ENCODE measurements at regions not wholly inside any gene's neighbourhood (a gene's known extent, or its start where the extent isn't known, plus 50 kb on each side); places are given as distances from the start of the nearest gene placed in this dataset.

DNA sequence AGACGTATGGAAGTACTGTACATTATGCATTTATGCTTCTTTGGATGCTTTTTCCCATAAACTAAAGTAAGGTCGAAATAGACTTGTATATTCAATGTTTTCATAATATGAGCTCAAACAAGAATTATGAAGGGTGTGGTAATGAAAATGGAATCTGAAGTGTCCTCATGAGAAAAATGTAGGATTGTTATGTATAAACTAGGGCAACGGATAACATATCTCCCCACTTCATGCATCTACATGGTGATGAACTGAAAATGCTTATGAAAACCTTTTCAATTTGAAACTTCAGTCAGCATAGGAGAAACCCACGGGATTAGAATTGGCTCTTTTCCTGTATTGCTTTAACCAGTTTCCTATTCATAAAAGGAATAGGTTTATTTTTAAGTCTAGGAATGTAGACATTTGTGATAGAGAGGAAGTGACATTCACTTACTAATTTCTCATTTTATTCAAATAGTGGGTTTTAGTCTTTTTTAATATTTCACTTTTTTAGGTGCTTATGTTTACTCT lies 608.2 kb upstream of the GCFC2 start (continued):
- TF ChIP-seq, protein P1, sequence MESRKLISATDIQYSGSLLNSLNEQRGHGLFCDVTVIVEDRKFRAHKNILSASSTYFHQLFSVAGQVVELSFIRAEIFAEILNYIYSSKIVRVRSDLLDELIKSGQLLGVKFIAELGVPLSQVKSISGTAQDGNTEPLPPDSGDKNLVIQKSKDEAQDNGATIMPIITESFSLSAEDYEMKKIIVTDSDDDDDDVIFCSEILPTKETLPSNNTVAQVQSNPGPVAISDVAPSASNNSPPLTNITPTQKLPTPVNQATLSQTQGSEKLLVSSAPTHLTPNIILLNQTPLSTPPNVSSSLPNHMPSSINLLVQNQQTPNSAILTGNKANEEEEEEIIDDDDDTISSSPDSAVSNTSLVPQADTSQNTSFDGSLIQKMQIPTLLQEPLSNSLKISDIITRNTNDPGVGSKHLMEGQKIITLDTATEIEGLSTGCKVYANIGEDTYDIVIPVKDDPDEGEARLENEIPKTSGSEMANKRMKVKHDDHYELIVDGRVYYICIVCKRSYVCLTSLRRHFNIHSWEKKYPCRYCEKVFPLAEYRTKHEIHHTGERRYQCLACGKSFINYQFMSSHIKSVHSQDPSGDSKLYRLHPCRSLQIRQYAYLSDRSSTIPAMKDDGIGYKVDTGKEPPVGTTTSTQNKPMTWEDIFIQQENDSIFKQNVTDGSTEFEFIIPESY (IDR thresholded peaks at IDR 0.05; ENCODE audit: extremely low read depth, insufficient replicate concordance, low read length) = no peak
- TF ChIP-seq JUND (IDR thresholded peaks at IDR 0.05) = no peak
- TF ChIP-seq EGR1 (IDR thresholded peaks at IDR 0.05; ENCODE audit: low read depth) = no peak

GRCh38 chr2:76316691-76317090 lies 606.0 kb upstream of the GCFC2 start:
- no peak for ATAC-seq
- H2AFZ ChIP-seq (ENCODE audit: low read depth, low read length, poor library complexity, severe bottlenecking) = no peak overlapping the region
- ChIA-PET POLR2A (no interaction called here), RAD21 (ENCODE audit: low non-redundant PET in 1 of 2, low total read pairs in 2 of 2, uncharacterized antibody in 2 of 2, unreplicated experiment in 2 of 2) (no interaction called here), CTCF (no interaction called here)
- H3K9me2 ChIP-seq (ENCODE audit: insufficient read depth) = no peaks in the 10 kb centered on the region
- intact Hi-C loops (cut with micrococcal nuclease) = no loop called here
- no peak overlapping the region for H3K27ac ChIP-seq (ENCODE audit: low read depth, low read length)
- no TSS peak for BruUV-seq (replicated peaks)
- H3K36me3 ChIP-seq (ENCODE audit: control insufficient read depth in 1 of 2, insufficient read depth in 2 of 2, low read length in 2 of 2) = no peaks in the 10 kb centered on the region
- no peaks in the 10 kb centered on the region for H3K79me2 ChIP-seq (ENCODE audit: insufficient read depth, low read length)
- TF ChIP-seq FOSL1 (IDR thresholded peaks at IDR 0.05; ENCODE audit: low read depth) (no peak), POLR2A (IDR thresholded peaks at IDR 0.05; ENCODE audit: borderline replicate concordance, extremely low read depth, insufficient read depth, insufficient read length) (no peak), YY1 (IDR thresholded peaks at IDR 0.05; ENCODE audit: extremely low read depth, insufficient replicate concordance, low read depth, low read length) (no peak), EZH2phosphoT487 (IDR thresholded peaks at IDR 0.05; ENCODE audit: borderline replicate concordance) (no peak), CEBPB (IDR thresholded peaks at IDR 0.05; ENCODE audit: low read depth) (no peak), TCF7L2 (IDR thresholded peaks at IDR 0.05; ENCODE audit: borderline replicate concordance, extremely low read depth, insufficient read depth, insufficient read length) (no peak), MAX (IDR thresholded peaks at IDR 0.05) (no peak), POLR2AphosphoS5 (IDR thresholded peaks at IDR 0.05; ENCODE audit: low read depth, low read length) (no peak)
- peaks cover 0 to 7% of the 10 kb centered on the region in 2 experiments; a peak in 2 of 4 replicates for H3K9me3 ChIP-seq (ENCODE audit: control insufficient read depth in 1 of 2, insufficient read depth in 1 of 2, low read depth in 1 of 2, low read length in 2 of 2)
- H3K4me1 ChIP-seq (ENCODE audit: control insufficient read depth in 1 of 2, insufficient read depth in 2 of 2, low read length in 2 of 2) = no peaks in the 10 kb centered on the region
- no peaks in the 10 kb centered on the region for H4K20me1 ChIP-seq (ENCODE audit: insufficient read depth)
- DNase-seq (ENCODE audit: low read depth, low spot score) = no peak
- no peaks in the 10 kb centered on the region for H3K27me3 ChIP-seq (ENCODE audit: insufficient read depth, low read length)
- no peak overlapping the region for H3K4me2 ChIP-seq (ENCODE audit: low read length)
- no peak overlapping the region for H3K4me3 ChIP-seq (replicated peaks in 1 of 2; ENCODE audit: low read depth in 1 of 2, low read length in 2 of 2)
- H3K9ac ChIP-seq (ENCODE audit: low read length) = no peak overlapping the region
